ENCODE measurements at regions not wholly inside any gene's neighbourhood (a gene's known extent, or its start where the extent isn't known, plus 50 kb on each side); places are given as distances from the start of the nearest gene placed in this dataset.

DNA sequence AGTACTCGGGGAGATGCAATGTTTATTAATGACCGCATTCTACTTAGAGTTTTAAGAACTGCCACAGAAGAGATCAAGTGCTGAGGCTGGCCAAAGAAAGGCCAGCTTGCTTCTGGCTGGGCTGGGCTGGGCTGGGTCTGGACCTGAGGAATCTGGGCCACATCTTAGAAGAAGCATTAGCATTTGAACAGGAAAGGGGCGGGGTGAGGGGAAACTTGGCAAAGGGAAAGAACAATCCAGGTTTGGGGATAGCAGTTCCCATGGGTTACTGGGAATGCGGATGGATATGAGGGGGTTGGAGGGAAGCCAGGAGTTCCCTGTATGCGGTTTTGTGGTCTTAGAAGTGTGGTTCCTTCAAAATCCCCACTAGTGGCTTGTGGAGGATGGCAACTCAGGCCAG, 83.3 kb downstream of the CLDN34 start:
- Histone ChIP-seq H4K20me1 (ENCODE audit: insufficient read depth) (no peaks in the 10 kb centered on the region), H3K27ac (no peak overlapping the region), H3K36me3 (ENCODE audit: low read depth) (no peaks in the 10 kb centered on the region), H2AFZ (no peak overlapping the region), H3K4me2 (no peak overlapping the region), H3K9me3 (ENCODE audit: insufficient read depth, low read depth) (no peaks in the 10 kb centered on the region), H3K79me2 (ENCODE audit: low read depth) (0 out of 2 replicates have a peak, but pooled peaks cover 4% of the 10 kb centered on the region), H3F3A (ENCODE audit: insufficient read depth, low read depth) (no peaks in the 10 kb centered on the region), H3K4me1 (replicated peaks; ENCODE audit: insufficient read depth) (no peaks in the 10 kb centered on the region), H3K9me2 (ENCODE audit: insufficient read depth) (no peaks in the 10 kb centered on the region), H3K4me3 (no peak overlapping the region), H3K27me3 (ENCODE audit: insufficient read depth, low read depth) (no peaks in the 10 kb centered on the region)
- intact Hi-C loops (cut with micrococcal nuclease; ENCODE audit: unreplicated experiment): no loop called here
- BruUV-seq (replicated peaks): no TSS peak
- POLR2A ChIA-PET (ENCODE audit: unreplicated experiment): no interaction called here
- TF ChIP-seq, protein P1, sequence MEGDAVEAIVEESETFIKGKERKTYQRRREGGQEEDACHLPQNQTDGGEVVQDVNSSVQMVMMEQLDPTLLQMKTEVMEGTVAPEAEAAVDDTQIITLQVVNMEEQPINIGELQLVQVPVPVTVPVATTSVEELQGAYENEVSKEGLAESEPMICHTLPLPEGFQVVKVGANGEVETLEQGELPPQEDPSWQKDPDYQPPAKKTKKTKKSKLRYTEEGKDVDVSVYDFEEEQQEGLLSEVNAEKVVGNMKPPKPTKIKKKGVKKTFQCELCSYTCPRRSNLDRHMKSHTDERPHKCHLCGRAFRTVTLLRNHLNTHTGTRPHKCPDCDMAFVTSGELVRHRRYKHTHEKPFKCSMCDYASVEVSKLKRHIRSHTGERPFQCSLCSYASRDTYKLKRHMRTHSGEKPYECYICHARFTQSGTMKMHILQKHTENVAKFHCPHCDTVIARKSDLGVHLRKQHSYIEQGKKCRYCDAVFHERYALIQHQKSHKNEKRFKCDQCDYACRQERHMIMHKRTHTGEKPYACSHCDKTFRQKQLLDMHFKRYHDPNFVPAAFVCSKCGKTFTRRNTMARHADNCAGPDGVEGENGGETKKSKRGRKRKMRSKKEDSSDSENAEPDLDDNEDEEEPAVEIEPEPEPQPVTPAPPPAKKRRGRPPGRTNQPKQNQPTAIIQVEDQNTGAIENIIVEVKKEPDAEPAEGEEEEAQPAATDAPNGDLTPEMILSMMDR (conservative IDR thresholded peaks at IDR 0.05): no peak
- TF ChIP-seq EZH2 (IDR thresholded peaks at IDR 0.05; ENCODE audit: low read depth): no peak
- CTCF ChIA-PET: interaction anchor here (0.7 kb wide), 1 partner anchor 553 kb away, joined by 3 read pairs; no protein-coding TSS in a partner anchor
- DNase-seq: no peak

DNA sequence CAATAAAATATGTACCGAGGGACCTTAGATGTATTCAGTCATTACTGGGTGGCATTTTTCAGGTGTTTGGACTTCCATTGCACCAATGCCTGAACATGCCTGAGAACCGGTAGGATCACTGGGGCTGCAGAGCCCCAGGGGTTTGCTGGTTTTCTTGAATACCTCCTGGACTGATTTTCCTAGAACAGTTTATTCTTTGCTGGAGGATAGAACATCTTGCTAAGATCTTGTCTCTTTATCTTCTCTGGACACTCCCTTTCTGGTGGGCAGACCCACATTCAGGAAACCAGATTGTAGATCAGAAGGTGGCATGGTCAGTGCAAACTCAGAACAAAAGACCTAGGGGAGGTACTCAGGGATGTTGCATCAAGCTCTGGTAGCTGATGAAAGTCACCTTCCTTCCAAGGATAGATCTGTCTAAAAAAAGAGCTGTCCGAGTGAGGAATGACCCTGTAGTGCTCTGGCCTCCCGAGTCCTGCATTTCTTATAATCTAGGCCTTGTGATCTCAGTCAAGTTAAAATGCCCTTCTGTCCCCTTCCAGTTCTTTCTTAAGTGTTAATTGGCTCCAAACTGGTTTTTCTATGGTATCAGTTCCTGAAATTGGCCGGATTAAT, 84.8 kb downstream of the CLDN34 start:
- Histone ChIP-seq H3K4me3 (no peak overlapping the region), H3K27me3 (ENCODE audit: insufficient read depth, low read depth) (no peaks in the 10 kb centered on the region), H3K79me2 (ENCODE audit: low read depth) (0 out of 2 replicates have a peak, but pooled peaks cover 4% of the 10 kb centered on the region), H3K4me2 (no peak overlapping the region), H4K20me1 (ENCODE audit: insufficient read depth) (no peaks in the 10 kb centered on the region), H3K4me1 (replicated peaks; ENCODE audit: insufficient read depth) (no peaks in the 10 kb centered on the region), H3K36me3 (ENCODE audit: low read depth) (no peaks in the 10 kb centered on the region), H2AFZ (no peak overlapping the region), H3F3A (ENCODE audit: insufficient read depth, low read depth) (no peaks in the 10 kb centered on the region), H3K9me3 (ENCODE audit: insufficient read depth, low read depth) (no peaks in the 10 kb centered on the region), H3K27ac (no peak overlapping the region), H3K9me2 (ENCODE audit: insufficient read depth) (no peaks in the 10 kb centered on the region)
- CTCF ChIA-PET: no interaction called here
- no peak for DNase-seq
- intact Hi-C loops (cut with micrococcal nuclease; ENCODE audit: unreplicated experiment): no loop called here
- POLR2A ChIA-PET (ENCODE audit: unreplicated experiment): no interaction called here
- TF ChIP-seq EZH2 (IDR thresholded peaks at IDR 0.05; ENCODE audit: low read depth): no peak
- TF ChIP-seq, protein P1 (conservative IDR thresholded peaks at IDR 0.05): no peak
- BruUV-seq (replicated peaks): no TSS peak

DNA sequence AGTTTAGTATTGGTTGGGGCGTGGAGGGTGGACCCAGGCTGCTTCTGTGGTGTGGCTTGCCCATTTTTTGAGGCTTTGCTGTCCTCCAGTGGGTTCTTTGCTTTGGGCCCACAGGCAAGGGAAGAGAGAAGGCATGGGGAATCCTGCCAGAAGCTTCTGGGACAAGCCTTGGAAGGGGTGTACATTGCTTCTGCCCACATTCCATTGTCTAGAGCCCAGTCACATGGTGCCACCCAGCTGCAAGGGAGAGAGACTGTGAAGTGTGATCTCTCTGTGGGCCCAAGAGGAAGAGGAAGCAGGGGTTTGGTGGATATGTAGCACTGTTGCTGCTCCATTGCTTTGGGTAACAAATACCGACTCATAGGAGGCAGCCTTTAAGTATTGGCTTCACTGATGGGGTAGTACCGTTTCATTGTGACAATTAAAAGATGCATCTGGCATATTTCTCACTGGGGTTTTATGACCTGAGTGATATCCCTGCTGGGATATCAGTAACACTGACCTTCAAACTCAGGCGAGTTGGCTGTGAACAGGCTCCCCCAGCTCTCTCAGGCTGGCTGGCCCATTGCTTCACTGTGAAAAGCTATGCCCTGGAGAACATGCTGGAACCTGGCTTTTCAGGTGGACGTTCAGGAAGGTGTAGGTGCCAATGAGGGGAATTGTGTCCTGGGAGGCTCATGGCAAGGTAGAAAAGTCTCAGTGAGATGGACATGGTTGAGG, 85.9 kb downstream of the CLDN34 start:
- Histone ChIP-seq H3K36me3 (ENCODE audit: low read depth) (no peaks in the 10 kb centered on the region), H3F3A (ENCODE audit: insufficient read depth, low read depth) (no peaks in the 10 kb centered on the region), H4K20me1 (ENCODE audit: insufficient read depth) (no peaks in the 10 kb centered on the region), H3K27me3 (ENCODE audit: insufficient read depth, low read depth) (no peaks in the 10 kb centered on the region), H3K9me3 (ENCODE audit: insufficient read depth, low read depth) (no peaks in the 10 kb centered on the region), H2AFZ (no peak overlapping the region), H3K9me2 (ENCODE audit: insufficient read depth) (no peaks in the 10 kb centered on the region), H3K4me1 (replicated peaks; ENCODE audit: insufficient read depth) (no peaks in the 10 kb centered on the region), H3K27ac (no peak overlapping the region), H3K79me2 (ENCODE audit: low read depth) (0 out of 2 replicates have a peak, but pooled peaks cover 4% of the 10 kb centered on the region), H3K4me2 (no peak overlapping the region), H3K4me3 (no peak overlapping the region)
- ChIA-PET CTCF (no interaction called here), POLR2A (ENCODE audit: unreplicated experiment) (no interaction called here)
- BruUV-seq (replicated peaks): no TSS peak
- intact Hi-C loops (cut with micrococcal nuclease; ENCODE audit: unreplicated experiment): no loop called here
- TF ChIP-seq, protein P1 (conservative IDR thresholded peaks at IDR 0.05): no peak
- TF ChIP-seq EZH2 (IDR thresholded peaks at IDR 0.05; ENCODE audit: low read depth): no peak
- DNase-seq: no peak

All from PC-9 (cell line).